Esophagus squamous epithelium (tissue), 4 donors: ENCODE measurements at regions not wholly inside any gene's neighbourhood (a gene's known extent, or its start where the extent isn't known, plus 50 kb on each side); places are given as distances from the start of the nearest gene placed in this dataset.

Experiments
- POLR2A ChIP-seq, 4 donors: fragments of 450-650 bp; IDR thresholded peaks; one replicate each; pipeline ENCODE4 v1.6.1; 2017; ENCODE audit warnings: antibody characterized with exemption in 4 of 4, mild to moderate bottlenecking in 4 of 4, moderate library complexity in 3 of 4
- TF ChIP-seq, protein P1 (sequence below), 6 experiments: fragments of 450-650 bp in 4 of 6; fragments of 200-600 bp in 2 of 6; sonication (generic) in 2 of 6; IDR thresholded peaks; one replicate each; pipeline ENCODE4 v1.5.1; 2016 to 2019; ENCODE audit warnings: antibody characterized with exemption in 6 of 6, mild to moderate bottlenecking in 4 of 6, moderate library complexity in 4 of 6

- TF ChIP-seq, protein P1, sequence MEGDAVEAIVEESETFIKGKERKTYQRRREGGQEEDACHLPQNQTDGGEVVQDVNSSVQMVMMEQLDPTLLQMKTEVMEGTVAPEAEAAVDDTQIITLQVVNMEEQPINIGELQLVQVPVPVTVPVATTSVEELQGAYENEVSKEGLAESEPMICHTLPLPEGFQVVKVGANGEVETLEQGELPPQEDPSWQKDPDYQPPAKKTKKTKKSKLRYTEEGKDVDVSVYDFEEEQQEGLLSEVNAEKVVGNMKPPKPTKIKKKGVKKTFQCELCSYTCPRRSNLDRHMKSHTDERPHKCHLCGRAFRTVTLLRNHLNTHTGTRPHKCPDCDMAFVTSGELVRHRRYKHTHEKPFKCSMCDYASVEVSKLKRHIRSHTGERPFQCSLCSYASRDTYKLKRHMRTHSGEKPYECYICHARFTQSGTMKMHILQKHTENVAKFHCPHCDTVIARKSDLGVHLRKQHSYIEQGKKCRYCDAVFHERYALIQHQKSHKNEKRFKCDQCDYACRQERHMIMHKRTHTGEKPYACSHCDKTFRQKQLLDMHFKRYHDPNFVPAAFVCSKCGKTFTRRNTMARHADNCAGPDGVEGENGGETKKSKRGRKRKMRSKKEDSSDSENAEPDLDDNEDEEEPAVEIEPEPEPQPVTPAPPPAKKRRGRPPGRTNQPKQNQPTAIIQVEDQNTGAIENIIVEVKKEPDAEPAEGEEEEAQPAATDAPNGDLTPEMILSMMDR (IDR thresholded peaks at IDR 0.05), result no peak
- TF ChIP-seq POLR2A (IDR thresholded peaks at IDR 0.05), result no peak
Measured at GRCh38 chr21:19844334-19844733, 1153.9 kb upstream of the NCAM2 start.
